ENCODE measurements at regions not wholly inside any gene's neighbourhood (a gene's known extent, or its start where the extent isn't known, plus 50 kb on each side); places are given as distances from the start of the nearest gene placed in this dataset.

- intact Hi-C loops (cut with DNase I) = no loop called here
- no peak overlapping the region for H3K27ac ChIP-seq
- no peak for DNase-seq
- H3K9me3 ChIP-seq = no peaks in the 10 kb centered on the region
- no peak overlapping the region for H3K4me3 ChIP-seq (replicated peaks in 1 of 3)
- no peak for TF ChIP-seq POLR2A (IDR thresholded peaks at IDR 0.05)
- no peak for TF ChIP-seq CTCF (IDR thresholded peaks at IDR 0.05)
- no peaks in the 10 kb centered on the region for H3K36me3 ChIP-seq
- H3K27me3 ChIP-seq = no peaks in the 10 kb centered on the region
- H3K4me1 ChIP-seq = no peaks in the 10 kb centered on the region
Measured at GRCh38 chr12:81957631-81958030, 198.5 kb upstream of the PPFIA2 start.

GRCh38 chr12:81956468-81956860 is 197.3 kb upstream of the PPFIA2 start:
- H3K36me3 ChIP-seq = no peaks in the 10 kb centered on the region
- H3K27me3 ChIP-seq = no peaks in the 10 kb centered on the region
- no peak for TF ChIP-seq CTCF (IDR thresholded peaks at IDR 0.05)
- TF ChIP-seq POLR2A (IDR thresholded peaks at IDR 0.05) = no peak
- intact Hi-C loops (cut with DNase I) = no loop called here
- no peak overlapping the region for H3K4me3 ChIP-seq (replicated peaks in 1 of 3)
- DNase-seq = no peak
- H3K9me3 ChIP-seq = no peaks in the 10 kb centered on the region
- no peaks in the 10 kb centered on the region for H3K4me1 ChIP-seq
- H3K27ac ChIP-seq = no peak overlapping the region
- WGBS, 2 donors = 96 to 100% methylated on average over 1 of the region's 1 CpG

- Histone ChIP-seq H3K27me3 (no peaks in the 10 kb centered on the region), H3K36me3 (no peaks in the 10 kb centered on the region), H3K4me1 (no peaks in the 10 kb centered on the region), H3K9me3 (no peaks in the 10 kb centered on the region), H3K27ac (no peak overlapping the region), H3K4me3 (replicated peaks in 1 of 3) (no peak overlapping the region)
- DNase-seq = no peak
- intact Hi-C loops (cut with DNase I) = no loop called here
- 53 to 55% methylated on average over 2 of the region's 2 CpGs for whole genome bisulfite sequencing, 2 donors
- TF ChIP-seq POLR2A (IDR thresholded peaks at IDR 0.05) = no peak
- no peak for TF ChIP-seq CTCF (IDR thresholded peaks at IDR 0.05)
Measured at GRCh38 chr12:81953541-81953940, 194.4 kb upstream of the PPFIA2 start.

GRCh38 chr12:81950871-81951270 is 191.7 kb upstream of the PPFIA2 start:
- intact Hi-C loops (cut with DNase I) = no loop called here
- H3K27me3 ChIP-seq = no peaks in the 10 kb centered on the region
- no peaks in the 10 kb centered on the region for H3K36me3 ChIP-seq
- H3K4me3 ChIP-seq (replicated peaks in 1 of 3) = no peak overlapping the region
- H3K4me1 ChIP-seq = no peaks in the 10 kb centered on the region
- no peak for TF ChIP-seq CTCF (IDR thresholded peaks at IDR 0.05)
- TF ChIP-seq POLR2A (IDR thresholded peaks at IDR 0.05) = no peak
- H3K27ac ChIP-seq = no peak overlapping the region
- DNase-seq = no peak
- no peaks in the 10 kb centered on the region for H3K9me3 ChIP-seq
- WGBS, 2 donors = 81 to 85% methylated on average over 3 of the region's 3 CpGs

GRCh38 chr12:81949841-81950308 is 190.7 kb upstream of the PPFIA2 start:
- no peak overlapping the region for H3K4me3 ChIP-seq (replicated peaks in 1 of 3)
- H3K36me3 ChIP-seq = no peaks in the 10 kb centered on the region
- TF ChIP-seq POLR2A (IDR thresholded peaks at IDR 0.05) (no peak), CTCF (IDR thresholded peaks at IDR 0.05) (no peak)
- DNase-seq = no peak
- intact Hi-C loops (cut with DNase I) = no loop called here
- no peaks in the 10 kb centered on the region for H3K4me1 ChIP-seq
- no peak overlapping the region for H3K27ac ChIP-seq
- H3K27me3 ChIP-seq = no peaks in the 10 kb centered on the region
- 43 to 49% methylated on average over 2 of the region's 2 CpGs for WGBS, 2 donors
- H3K9me3 ChIP-seq = no peaks in the 10 kb centered on the region

Measured in thyroid gland (tissue), 4 donors.